ENCODE measurements at regions not wholly inside any gene's neighbourhood (a gene's known extent, or its start where the extent isn't known, plus 50 kb on each side); places are given as distances from the start of the nearest gene placed in this dataset.

DNA sequence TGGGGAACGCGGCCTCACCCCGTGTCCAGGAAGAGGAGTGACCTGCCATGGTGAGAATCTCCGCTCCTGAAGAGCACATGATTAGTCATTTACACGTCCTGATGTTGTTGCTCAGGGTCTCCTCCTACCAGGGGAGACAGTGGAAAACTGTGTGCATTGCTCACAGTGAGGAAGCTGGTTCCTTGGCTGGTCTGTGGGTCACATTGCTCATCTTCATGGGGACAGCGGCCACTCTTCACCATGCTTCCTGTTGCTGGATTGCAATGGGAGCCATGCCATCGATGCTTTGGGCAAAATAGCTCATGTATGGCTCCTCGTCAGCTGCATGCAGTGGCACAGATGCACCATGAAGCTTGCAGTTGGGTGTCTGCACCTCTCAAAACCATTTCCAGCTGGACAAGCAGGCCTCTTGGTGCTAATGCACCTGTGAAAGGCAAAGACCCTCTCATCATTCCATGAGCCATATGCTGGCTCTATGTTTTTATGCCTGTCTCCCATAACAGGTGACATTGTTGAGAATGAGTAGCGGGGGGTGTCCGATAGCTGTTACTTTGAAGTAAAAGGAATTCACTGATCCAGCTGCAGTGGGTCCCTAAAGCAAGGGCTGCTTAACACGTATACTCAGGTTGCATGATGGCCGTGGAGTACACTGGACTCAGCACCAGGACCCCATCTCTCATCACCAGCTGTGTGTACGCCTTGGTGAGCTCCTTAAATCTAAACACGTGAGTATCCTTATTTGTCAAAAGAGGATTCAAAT lies 135.0 kb upstream of the ALKAL2 start:
- DNase-seq (ENCODE audit: low spot score) (no peak), ATAC-seq (ENCODE audit: insufficient number of reproducible peaks, low FRiP score, low read depth) (no peak)
- Histone ChIP-seq H3K27me3 (replicated peaks; ENCODE audit: insufficient read depth) (no peaks in the 10 kb centered on the region), H3K4me3 (no peak overlapping the region), H3K36me3 (no peaks in the 10 kb centered on the region), H3K9me3 (no peaks in the 10 kb centered on the region), H3K4me1 (ENCODE audit: control insufficient read depth in 1 of 2, low read depth in 2 of 2) (no peaks in the 10 kb centered on the region), H3K27ac (no peak overlapping the region)
- TF ChIP-seq, protein P1, sequence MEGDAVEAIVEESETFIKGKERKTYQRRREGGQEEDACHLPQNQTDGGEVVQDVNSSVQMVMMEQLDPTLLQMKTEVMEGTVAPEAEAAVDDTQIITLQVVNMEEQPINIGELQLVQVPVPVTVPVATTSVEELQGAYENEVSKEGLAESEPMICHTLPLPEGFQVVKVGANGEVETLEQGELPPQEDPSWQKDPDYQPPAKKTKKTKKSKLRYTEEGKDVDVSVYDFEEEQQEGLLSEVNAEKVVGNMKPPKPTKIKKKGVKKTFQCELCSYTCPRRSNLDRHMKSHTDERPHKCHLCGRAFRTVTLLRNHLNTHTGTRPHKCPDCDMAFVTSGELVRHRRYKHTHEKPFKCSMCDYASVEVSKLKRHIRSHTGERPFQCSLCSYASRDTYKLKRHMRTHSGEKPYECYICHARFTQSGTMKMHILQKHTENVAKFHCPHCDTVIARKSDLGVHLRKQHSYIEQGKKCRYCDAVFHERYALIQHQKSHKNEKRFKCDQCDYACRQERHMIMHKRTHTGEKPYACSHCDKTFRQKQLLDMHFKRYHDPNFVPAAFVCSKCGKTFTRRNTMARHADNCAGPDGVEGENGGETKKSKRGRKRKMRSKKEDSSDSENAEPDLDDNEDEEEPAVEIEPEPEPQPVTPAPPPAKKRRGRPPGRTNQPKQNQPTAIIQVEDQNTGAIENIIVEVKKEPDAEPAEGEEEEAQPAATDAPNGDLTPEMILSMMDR (IDR thresholded peaks at IDR 0.05): no peak

DNA sequence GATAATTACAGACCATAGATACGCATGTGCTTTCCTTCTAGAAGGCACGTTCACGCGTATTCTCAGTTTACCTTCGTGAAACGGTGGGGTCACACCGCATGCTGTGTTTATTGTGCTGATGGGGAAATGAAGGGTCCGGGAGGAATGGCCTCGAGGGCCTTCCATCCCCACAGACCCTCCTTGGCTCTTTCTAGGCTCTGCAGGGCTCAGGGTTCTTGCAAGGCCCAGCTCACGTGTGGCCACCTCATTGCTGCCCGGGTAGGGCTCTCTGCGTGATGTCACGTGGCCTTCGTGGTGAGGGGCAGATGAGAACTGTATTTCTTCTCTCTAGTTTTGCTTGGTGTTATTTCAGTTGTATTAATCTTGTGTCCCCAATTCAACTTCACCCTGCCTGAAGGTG lies 133.5 kb upstream of the ALKAL2 start:
- DNase-seq (ENCODE audit: low spot score) (no peak), ATAC-seq (ENCODE audit: insufficient number of reproducible peaks, low FRiP score, low read depth) (no peak)
- Histone ChIP-seq H3K9me3 (no peaks in the 10 kb centered on the region), H3K27me3 (replicated peaks; ENCODE audit: insufficient read depth) (no peaks in the 10 kb centered on the region), H3K36me3 (no peaks in the 10 kb centered on the region), H3K27ac (no peak overlapping the region), H3K4me1 (ENCODE audit: control insufficient read depth in 1 of 2, low read depth in 2 of 2) (no peaks in the 10 kb centered on the region), H3K4me3 (no peak overlapping the region)
- TF ChIP-seq, protein P1 (IDR thresholded peaks at IDR 0.05): no peak

DNA sequence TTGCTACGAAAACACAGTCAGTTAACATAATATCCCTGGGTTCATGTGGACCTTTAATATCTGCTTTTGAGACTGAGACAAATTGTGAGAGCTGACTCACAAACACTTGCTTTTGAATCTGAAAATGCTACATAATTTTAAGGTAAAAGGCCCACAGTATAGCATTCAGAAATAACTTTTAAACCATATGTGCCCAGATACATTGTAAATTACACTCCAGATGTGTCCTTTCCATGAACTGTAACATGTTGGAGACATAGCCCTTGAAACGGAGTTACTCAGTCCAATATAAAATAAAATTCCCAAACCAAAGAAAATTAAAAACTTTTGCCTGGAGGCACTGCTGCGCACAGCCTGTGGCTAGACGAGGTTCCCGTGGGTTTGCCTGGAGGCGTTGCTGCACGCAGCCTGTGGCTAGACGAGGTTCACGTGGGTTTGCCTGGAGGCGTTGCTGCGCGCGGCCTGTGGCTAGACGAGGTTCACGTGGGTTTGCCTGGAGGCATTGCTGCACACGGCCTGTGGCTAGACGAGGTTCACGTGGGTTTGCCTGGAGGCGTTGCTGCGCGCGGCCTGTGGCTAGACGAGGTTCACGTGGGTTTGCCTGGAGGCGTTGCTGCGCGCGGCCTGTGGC lies 131.9 kb upstream of the ALKAL2 start:
- Histone ChIP-seq H3K27me3 (replicated peaks; ENCODE audit: insufficient read depth) (no peaks in the 10 kb centered on the region), H3K27ac (no peak overlapping the region), H3K4me1 (ENCODE audit: control insufficient read depth in 1 of 2, low read depth in 2 of 2) (no peaks in the 10 kb centered on the region), H3K36me3 (no peaks in the 10 kb centered on the region), H3K9me3 (no peaks in the 10 kb centered on the region), H3K4me3 (no peak overlapping the region)
- DNase-seq (ENCODE audit: low spot score) (no peak), ATAC-seq (ENCODE audit: insufficient number of reproducible peaks, low FRiP score, low read depth) (no peak)
- TF ChIP-seq, protein P1 (IDR thresholded peaks at IDR 0.05): no peak

DNA sequence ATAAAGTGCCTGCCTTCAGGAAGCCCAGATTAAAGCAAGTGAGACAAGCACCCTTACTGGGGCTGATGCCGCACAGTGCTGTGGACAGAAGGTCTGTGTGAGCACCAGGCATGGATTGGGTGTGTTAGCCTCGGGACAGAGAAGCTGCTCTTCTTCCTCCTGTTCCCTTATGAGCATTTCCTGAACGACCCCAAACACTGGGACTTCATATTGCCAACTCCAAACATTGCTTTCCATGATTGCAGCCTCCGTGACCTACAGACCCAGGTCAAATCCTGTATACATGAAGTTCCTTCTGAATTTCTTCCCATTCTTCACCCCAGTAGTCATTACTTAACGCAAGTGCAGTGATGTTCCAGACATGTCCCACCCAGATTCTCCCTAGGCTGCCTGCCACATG lies 129.8 kb upstream of the ALKAL2 start:
- Histone ChIP-seq H3K9me3 (no peaks in the 10 kb centered on the region), H3K36me3 (no peaks in the 10 kb centered on the region), H3K27me3 (replicated peaks; ENCODE audit: insufficient read depth) (no peaks in the 10 kb centered on the region), H3K4me1 (ENCODE audit: control insufficient read depth in 1 of 2, low read depth in 2 of 2) (no peaks in the 10 kb centered on the region), H3K27ac (no peak overlapping the region), H3K4me3 (no peak overlapping the region)
- ATAC-seq (ENCODE audit: insufficient number of reproducible peaks, low FRiP score, low read depth) (no peak), DNase-seq (ENCODE audit: low spot score) (no peak)
- TF ChIP-seq, protein P1 (IDR thresholded peaks at IDR 0.05): no peak

DNA sequence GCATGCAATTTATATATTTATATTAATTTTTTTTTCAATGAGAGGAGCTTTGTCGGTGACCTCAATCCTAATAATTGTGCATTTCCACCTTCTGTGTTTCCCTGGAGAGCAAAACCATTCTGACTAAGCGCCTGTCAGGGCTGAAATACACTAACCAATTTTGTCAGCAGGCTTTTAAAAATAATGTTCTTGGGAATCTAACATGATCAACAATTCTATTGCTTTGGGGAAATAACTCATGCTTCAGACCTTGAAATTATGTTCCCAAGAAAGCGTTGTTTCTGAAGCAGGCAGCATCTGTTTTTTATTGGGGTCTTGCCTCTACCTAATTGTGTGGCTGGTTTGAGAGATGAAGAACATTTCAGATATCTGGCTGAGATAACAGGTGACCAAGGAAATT lies 129.1 kb upstream of the ALKAL2 start:
- Histone ChIP-seq H3K4me3 (no peak overlapping the region), H3K4me1 (ENCODE audit: control insufficient read depth in 1 of 2, low read depth in 2 of 2) (no peaks in the 10 kb centered on the region), H3K27me3 (replicated peaks; ENCODE audit: insufficient read depth) (no peaks in the 10 kb centered on the region), H3K36me3 (no peaks in the 10 kb centered on the region), H3K9me3 (no peaks in the 10 kb centered on the region), H3K27ac (no peak overlapping the region)
- ATAC-seq (ENCODE audit: insufficient number of reproducible peaks, low FRiP score, low read depth): no peak
- no peak for DNase-seq (ENCODE audit: low spot score)
- TF ChIP-seq, protein P1 (IDR thresholded peaks at IDR 0.05): no peak
